Right kidney (tissue), 1 donor: ENCODE measurements at regions not wholly inside any gene's neighbourhood (a gene's known extent, or its start where the extent isn't known, plus 50 kb on each side); places are given as distances from the start of the nearest gene placed in this dataset.

ENCODE experiments used
- DNase-seq: peaks from one replicate; pipeline ENCODE4 v3.0.0-alpha.2; 2016

DNA sequence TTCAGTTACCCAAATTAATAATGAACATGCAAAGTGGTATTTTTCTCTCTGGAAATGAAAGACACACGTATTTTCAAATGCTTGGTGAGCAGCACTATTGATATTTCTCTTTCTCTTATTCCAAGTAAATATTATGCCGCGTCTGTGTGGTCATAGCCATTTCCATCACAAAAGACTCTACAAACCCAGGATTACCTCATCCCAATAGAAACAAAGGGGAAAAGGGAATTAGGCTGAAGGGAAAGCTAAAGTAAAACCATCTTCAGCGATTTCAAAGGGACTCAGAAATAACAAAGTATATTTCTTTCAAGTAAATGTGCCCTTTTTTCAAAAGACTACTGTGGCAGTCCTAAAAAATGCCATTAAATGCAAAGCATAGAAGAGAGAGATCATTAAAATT is 62.0 kb upstream of the FST start:
- DNase-seq = no peak

DNA sequence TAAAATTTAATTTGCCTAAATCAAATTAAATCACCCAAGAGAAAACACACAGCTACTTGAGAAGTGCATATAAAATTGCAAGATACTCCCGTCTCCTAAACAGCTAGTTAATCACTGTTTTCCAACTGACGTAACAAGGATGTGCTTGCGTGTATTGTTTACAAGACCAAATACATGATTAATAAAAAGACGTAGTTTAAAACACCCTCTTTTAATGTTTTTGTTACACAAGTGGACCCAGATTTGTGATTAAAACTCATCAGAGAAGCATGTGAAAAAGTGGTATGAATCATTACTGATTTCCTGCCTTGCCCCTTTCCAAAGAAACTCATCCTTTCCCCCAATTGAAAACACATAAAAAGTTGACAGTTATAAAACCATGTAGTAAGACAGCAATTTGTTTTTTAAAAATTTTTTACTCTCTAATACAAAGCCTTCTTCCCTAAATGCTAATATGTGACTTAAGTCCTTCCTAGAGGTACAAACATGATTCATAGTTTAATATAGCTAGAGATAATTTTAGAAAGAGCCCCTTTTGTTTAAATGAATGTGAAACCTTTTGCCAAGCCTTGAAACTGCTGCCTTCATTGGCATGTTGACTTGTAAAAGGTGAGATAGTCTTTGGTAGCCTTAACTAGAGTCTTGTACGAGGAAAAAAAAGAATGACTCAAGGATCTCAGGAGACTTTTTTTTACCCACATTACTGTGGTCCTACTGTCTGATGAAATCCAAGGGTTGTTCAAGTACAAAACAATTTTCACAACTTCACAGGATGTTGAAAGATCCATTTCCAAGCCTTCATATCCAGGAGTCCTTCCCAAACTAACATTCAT is 61.4 kb upstream of the FST start:
- DNase-seq = no peak

DNA sequence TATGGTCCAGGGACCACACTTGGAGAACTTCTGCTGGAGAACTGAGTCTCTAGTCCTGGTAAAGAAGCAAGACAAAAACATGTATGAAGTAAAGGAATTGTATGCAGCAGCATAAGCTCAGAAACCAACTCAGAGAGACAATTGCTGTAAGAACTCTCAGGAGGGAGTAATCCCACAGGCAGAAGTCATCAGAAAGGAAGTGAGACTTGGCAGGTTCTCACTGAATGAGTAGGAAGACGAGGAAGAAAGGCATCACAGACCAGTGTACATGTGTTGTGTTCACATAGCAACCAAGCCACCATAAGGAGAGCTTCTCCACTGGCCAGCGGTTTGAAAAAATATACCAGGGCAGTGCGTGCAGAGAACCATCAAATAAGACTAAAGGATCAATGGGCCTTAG is 57.9 kb upstream of the FST start:
- no peak for DNase-seq

DNA sequence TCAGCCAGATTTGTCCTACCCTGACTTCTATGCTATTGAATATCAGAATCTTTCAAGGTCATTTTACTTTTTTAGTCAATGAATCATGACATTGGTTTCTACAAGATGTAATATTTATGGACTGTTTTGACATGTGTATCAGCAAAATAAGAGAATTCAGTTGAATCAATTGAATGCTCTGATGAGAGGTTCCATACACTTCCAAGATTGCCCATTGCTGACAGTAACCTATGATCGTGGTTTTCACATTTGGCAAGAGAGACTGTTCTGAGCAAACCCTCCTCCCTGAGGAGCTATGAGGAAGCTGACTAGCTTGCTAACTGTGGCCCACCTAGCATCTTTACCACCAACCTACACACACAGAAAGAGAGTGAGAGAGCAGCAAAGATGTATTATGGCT is 56.7 kb upstream of the FST start:
- DNase-seq = no peak

DNA sequence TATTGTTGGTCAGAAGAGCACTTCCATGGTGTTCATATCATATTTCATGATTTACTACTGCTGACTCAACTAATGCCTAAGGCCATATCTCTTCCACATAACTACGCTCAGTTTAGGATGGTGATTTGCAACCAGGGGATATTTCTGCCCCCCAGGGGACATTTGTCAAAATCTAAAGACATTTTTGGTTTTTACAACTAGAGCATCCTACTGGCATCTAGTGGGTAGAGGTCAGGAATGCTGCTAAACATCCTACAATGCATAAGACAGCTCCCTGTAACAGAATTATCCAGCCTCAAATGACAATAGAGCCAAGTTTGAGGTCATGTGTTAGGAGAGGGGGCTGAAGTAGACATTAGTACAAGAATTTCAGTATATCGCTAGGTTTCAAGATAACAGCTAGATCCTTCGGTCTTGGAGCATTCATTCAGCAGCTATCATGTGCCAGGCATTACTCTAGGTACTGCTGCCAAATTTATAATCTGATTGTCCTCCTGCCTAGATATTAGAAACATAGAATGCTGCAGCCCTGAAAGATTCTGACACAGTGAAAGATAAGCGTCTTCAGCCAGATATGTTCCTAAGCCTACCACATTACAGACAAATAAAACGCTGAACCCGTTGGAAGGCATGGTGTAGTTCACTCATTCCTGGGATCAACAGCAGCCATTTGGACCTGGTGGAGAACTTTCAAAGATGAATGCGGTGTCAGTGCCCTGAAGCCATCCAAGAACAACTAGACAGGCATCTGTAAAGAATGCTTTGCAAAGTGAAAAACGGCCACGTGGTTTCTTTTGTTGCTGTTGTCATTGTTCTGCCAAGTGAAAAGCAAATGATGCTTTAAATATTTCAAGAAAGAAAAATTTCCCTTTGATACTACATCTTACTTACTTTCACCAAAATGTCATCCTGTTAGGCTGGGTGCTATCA is 55.5 kb upstream of the FST start:
- no peak for DNase-seq

DNA sequence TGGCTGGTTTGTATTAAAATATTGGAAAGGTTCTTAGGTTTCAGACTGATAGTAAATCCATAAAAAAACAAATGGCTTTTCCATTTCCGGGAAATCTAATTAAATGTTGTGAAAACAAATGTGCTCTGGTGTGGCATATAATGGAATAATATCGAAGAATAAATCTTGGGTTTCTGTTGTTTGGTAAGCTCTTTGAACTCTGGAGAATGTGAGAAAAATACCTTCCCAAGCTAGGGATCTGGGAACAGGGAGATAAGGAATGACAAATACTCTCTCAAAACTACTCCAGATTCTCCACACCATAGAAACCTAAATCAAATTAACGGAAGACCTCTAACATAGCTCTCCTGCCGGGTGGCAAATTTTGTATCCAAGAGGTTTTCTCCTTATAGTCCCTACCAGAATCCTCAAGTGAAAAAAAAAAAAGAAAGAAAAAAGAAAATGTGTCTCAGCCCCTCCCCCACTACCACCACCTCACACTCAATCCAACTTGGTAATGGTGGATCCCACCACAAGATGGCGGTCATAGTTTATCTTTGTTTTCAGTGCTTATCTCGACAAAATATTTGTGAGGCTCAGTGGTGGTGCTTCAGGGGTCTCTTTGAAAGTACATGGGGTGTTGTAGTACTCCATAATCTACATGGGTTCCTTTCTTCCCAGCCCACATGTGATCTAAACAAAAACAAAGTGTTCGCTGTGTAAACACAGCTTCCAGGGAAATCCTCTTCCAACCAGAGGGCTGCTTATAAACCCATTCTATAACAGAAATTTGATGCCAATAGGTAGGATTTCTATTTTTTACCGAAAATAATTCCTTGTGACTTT is 54.5 kb upstream of the FST start:
- peak; percentile 10 for DNase-seq

DNA sequence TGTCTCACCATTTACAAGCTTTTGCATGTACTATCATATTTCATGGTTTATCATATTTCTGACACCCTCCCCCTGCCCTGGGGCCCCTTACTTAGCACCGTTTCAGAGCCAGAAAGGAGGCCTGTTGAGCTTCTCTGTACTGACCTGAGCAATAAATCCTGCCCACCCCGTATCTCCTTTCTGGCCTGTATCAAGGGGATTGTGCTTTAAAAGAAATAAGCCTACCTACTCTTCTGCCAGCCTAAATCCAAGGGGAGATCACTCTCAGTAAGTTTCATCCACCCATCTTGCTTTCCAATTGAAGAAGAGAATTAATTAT is 54.0 kb upstream of the FST start:
- DNase-seq = no peak

DNA sequence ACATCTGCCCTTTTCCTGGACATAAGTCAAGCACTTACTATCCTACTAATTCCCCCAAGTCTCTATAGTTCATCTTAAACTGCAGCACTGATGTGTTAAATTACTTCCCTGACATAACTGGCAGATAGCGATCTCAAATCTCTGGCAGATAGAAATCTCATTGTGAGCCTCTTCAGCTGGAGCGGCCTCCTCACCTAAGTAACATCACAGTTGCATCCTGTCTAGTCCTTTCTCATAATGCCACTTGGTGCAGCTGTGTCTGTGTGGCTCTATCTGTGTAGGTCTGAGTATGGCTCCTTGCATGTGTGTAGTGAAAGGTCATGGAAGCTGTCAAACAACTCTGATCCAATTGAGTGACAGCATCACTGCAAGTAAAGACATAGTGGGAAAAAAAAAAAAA is 53.6 kb upstream of the FST start:
- DNase-seq = no peak

DNA sequence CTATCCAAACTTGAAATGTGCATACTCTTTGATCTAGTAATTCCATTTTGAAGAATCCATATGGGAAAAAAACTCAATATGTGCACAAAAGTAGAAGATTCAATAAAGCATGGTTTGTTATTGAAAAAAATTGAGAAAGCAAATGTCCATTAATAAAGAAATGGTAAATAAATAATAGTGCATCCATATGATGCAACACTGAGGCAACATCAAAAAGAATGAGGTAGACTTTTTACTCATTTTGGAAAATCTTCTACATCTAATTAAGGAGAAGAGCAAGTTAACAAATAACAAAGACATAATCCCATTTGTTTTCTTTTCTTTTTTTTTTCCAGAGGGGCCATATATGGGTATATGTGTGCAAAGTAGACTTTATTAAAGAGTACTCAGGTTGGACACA is 52.5 kb upstream of the FST start:
- DNase-seq = no peak

DNA sequence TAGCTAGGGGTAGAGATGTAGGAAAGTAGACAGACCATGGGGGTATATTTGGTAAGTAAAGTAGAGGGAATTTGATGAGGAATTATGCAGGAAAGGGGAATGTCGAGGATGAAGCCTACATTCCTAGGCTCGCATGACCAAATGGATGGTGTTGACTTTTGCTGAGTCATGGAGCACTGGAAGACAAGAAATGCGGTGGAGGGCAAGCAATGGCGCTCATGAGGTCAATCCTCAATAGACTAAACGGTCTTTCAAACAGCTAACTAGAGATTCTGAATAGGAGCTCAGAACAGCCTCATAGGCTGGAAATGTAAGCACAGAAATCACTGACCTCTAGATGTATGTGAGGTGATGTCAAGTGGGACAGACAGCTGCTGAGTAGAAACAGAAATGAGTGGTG is 50.7 kb upstream of the FST start:
- DNase-seq = no peak

DNA sequence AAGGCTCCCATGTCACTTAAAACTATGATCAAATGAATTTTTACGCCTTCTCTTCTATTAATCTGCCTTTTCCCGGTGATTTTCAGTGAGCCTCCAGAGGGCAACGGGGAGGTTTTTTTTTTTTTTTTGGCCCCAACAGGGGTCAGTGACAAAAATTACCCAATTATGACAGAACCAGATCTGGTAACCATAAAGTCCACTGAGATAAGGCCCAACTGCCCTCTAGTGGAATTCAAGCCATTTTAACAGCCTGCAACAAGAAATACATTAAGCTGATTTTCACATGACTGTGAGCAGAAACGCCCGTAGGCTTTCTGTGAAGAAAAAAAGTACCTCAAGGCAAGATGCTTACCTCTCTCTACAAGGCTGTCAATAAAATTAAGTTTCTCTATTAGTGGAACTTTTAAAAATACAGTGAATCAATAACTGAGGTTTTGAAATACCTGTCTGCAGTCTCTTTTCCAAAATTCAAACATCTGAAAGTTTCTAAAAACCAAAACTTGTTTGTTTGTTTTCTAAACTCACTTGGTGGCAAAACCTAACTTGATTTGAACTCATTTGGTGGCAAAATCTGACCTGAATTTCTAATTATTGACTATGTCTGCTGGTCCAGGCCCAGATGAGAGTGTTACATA is 49.7 kb upstream of the FST start:
- DNase-seq = no peak
